ENCODE measurements at regions not wholly inside any gene's neighbourhood (a gene's known extent, or its start where the extent isn't known, plus 50 kb on each side); places are given as distances from the start of the nearest gene placed in this dataset.
"Not testable (repeated sequence)": the region's sequence is repeated elsewhere in the genome, so short reads cannot be mapped to it uniquely, and the experiment has no call there.

GRCh38 chr21:25441835-25442234 lies 165.4 kb downstream of the MRPL39 start (continued):
- TF ChIP-seq ZNF462 (CRISPR knock-in tag; IDR thresholded peaks at IDR 0.05): no peak
- TF ChIP-seq CREB1 (CRISPR knock-in tag; IDR thresholded peaks at IDR 0.05; ENCODE audit: low read depth): no peak
- no peak for TF ChIP-seq EZH2phosphoT487 (IDR thresholded peaks at IDR 0.05; ENCODE audit: unreplicated experiment)
- no peak for TF ChIP-seq CTCF (conservative IDR thresholded peaks at IDR 0.05; ENCODE audit: low read depth in 2 of 2)
- TF ChIP-seq ZNF331 (CRISPR knock-in tag; IDR thresholded peaks at IDR 0.05; ENCODE audit: low read depth): no peak
- TF ChIP-seq REST (IDR thresholded peaks at IDR 0.05; ENCODE audit: unreplicated experiment): no peak

- not testable (repeated sequence) for H3K4me3 Mint-ChIP-seq; DNase-seq (ENCODE audit: low spot score); H3K4me2 ChIP-seq; H3K27ac ChIP-seq (ENCODE audit: low read depth); H3K36me3 Mint-ChIP-seq (ENCODE audit: low read depth); H3K9me2 ChIP-seq (ENCODE audit: insufficient read depth); H3K27me3 ChIP-seq (ENCODE audit: insufficient read depth); H3K4me1 ChIP-seq (ENCODE audit: insufficient read depth); ATAC-seq; H3K27me3 Mint-ChIP-seq (ENCODE audit: insufficient read depth, low read depth, poor library complexity); H3K27ac Mint-ChIP-seq; H3K4me3 ChIP-seq; H3K4me1 Mint-ChIP-seq; H3K36me3 ChIP-seq (ENCODE audit: insufficient read depth); H3F3A ChIP-seq (replicated peaks; ENCODE audit: low read depth); H3K79me2 ChIP-seq (replicated peaks; ENCODE audit: insufficient read depth); H4K20me1 ChIP-seq (replicated peaks; ENCODE audit: insufficient read depth); H3K9me3 Mint-ChIP-seq; H2AFZ ChIP-seq
Measured at GRCh38 chr21:25437465-25437864, 169.8 kb downstream of the MRPL39 start.

Measured in GM23338 (cell line).